ENCODE measurements at regions not wholly inside any gene's neighbourhood (a gene's known extent, or its start where the extent isn't known, plus 50 kb on each side); places are given as distances from the start of the nearest gene placed in this dataset.

DNA sequence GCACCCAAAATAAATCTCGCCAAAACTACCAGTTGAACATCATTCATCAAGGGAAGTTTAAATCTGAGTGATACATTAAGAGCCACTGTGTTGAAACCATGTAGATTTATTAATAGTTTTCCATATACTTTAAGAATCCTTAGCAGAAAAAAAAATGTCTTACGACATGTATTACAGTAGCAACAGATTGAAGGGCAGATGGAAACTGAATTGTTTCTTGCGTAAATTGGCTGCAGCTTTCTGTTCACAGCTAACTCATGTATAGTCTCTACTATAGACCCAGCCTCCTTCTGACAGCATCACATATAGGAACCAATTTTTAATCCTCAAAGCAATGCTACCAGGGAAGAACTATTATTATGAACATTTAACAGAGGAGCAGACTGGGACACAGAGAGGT, 195.2 kb upstream of the PUDP start:
- TF ChIP-seq GATA2 (IDR thresholded peaks at IDR 0.05; ENCODE audit: insufficient read depth, insufficient read length, low read depth, low read length) (no peak), FOS (IDR thresholded peaks at IDR 0.05; ENCODE audit: borderline replicate concordance, insufficient read depth, low read length) (no peak), CTCF (IDR thresholded peaks at IDR 0.05; ENCODE audit: extremely low read depth in 1 of 2, insufficient read depth in 1 of 2, low read depth in 1 of 2, low read length in 2 of 2) (no peak)
